Esophagus squamous epithelium (tissue), 4 donors: ENCODE measurements at regions not wholly inside any gene's neighbourhood (a gene's known extent, or its start where the extent isn't known, plus 50 kb on each side); places are given as distances from the start of the nearest gene placed in this dataset.

Experiments used
- CTCF ChIP-seq, 6 experiments: fragments of 450-650 bp in 4 of 6; fragments of 200-600 bp in 2 of 6; sonication (generic) in 2 of 6; IDR thresholded peaks; one replicate each; pipeline ENCODE4 v1.5.1; 2016 to 2019; ENCODE audit warnings: antibody characterized with exemption in 6 of 6, mild to moderate bottlenecking in 4 of 6, moderate library complexity in 4 of 6
- POLR2A ChIP-seq, 4 donors: fragments of 450-650 bp; IDR thresholded peaks; one replicate each; pipeline ENCODE4 v1.6.1; 2017; ENCODE audit warnings: antibody characterized with exemption in 4 of 4, mild to moderate bottlenecking in 4 of 4, moderate library complexity in 3 of 4

- TF ChIP-seq CTCF (IDR thresholded peaks at IDR 0.05) (no peak), POLR2A (IDR thresholded peaks at IDR 0.05) (no peak)
Measured at GRCh38 chr6:165012183-165012582, 297.2 kb downstream of the C6orf118 start.
